GM19324 (cell line): ENCODE measurements at regions not wholly inside any gene's neighbourhood (a gene's known extent, or its start where the extent isn't known, plus 50 kb on each side); places are given as distances from the start of the nearest gene placed in this dataset.

Source experiments
- ATAC-seq: cut with Tn5 transposase; IDR thresholded peaks from one replicate; pipeline ENCODE4 v1.9.1; 2021; ENCODE audit warnings: mild to moderate bottlenecking, moderate library complexity; ENCODE audit not compliant: unreplicated experiment, low FRiP score

GRCh38 chr5:74183041-74183440, 457.5 kb downstream of the ENC1 start:
- ATAC-seq, result no peak

GRCh38 chr5:74182603-74183002, 457.9 kb downstream of the ENC1 start:
- no peak for ATAC-seq

- no peak for ATAC-seq
Measured at GRCh38 chr5:74179701-74180100, 460.8 kb downstream of the ENC1 start.

GRCh38 chr5:74179179-74179578, 461.3 kb downstream of the ENC1 start:
- ATAC-seq, result no peak

- ATAC-seq, result no peak
Measured at GRCh38 chr5:74177961-74178360, 462.6 kb downstream of the ENC1 start.

GRCh38 chr5:74174366-74174765, 466.2 kb downstream of the ENC1 start:
- no peak for ATAC-seq

- no peak for ATAC-seq
Measured at GRCh38 chr5:74173665-74174064, 466.9 kb downstream of the ENC1 start.

GRCh38 chr5:74173241-74173640, 467.3 kb downstream of the ENC1 start:
- ATAC-seq, result no peak

GRCh38 chr5:74169701-74170100, 470.8 kb downstream of the ENC1 start:
- ATAC-seq, result no peak

- no peak for ATAC-seq
Measured at GRCh38 chr5:74167930-74168315, 472.6 kb downstream of the ENC1 start.

GRCh38 chr5:74167206-74167929, 473.2 kb downstream of the ENC1 start:
- no peak for ATAC-seq

GRCh38 chr5:74166064-74166463, 474.5 kb downstream of the ENC1 start:
- ATAC-seq, result no peak

GRCh38 chr5:74164725-74165235, 475.7 kb downstream of the ENC1 start:
- no peak for ATAC-seq

- ATAC-seq, result no peak
Measured at GRCh38 chr5:74162524-74162923, 478.0 kb downstream of the ENC1 start.

- no peak for ATAC-seq
Measured at GRCh38 chr5:74161170-74161569, 479.4 kb downstream of the ENC1 start.

- ATAC-seq, result no peak
Measured at GRCh38 chr5:74156728-74157383, 483.7 kb downstream of the ENC1 start.

GRCh38 chr5:74155501-74155900, 485.0 kb downstream of the ENC1 start:
- ATAC-seq, result no peak

GRCh38 chr5:74154526-74154925, 486.0 kb downstream of the ENC1 start:
- ATAC-seq, result no peak

- ATAC-seq, result no peak
Measured at GRCh38 chr5:74153255-74153790, 487.2 kb downstream of the ENC1 start.

GRCh38 chr5:74152625-74153254, 487.8 kb downstream of the ENC1 start:
- no peak for ATAC-seq

- ATAC-seq, result no peak
Measured at GRCh38 chr5:74152136-74152535, 488.4 kb downstream of the ENC1 start.
